ENCODE measurements at regions not wholly inside any gene's neighbourhood (a gene's known extent, or its start where the extent isn't known, plus 50 kb on each side); places are given as distances from the start of the nearest gene placed in this dataset.

- H3K4me1 ChIP-seq: no peaks in the 10 kb centered on the region
- TF ChIP-seq CTCF (IDR thresholded peaks at IDR 0.05): no peak
- DNase-seq: no peak
- ATAC-seq: no peak
- H3K27me3 ChIP-seq: peaks cover 0 to 28% of the 10 kb centered on the region in 2 donors
- H3K36me3 ChIP-seq: no peaks in the 10 kb centered on the region
- intact Hi-C loops (cut with DNase I): no loop called here
- no peaks in the 10 kb centered on the region for H3K9me3 ChIP-seq
- no peak overlapping the region for H3K27ac ChIP-seq
- H3K4me3 ChIP-seq: no peak overlapping the region
Measured at GRCh38 chr13:111555268-111555808, 234.9 kb downstream of the TEX29 start.

- intact Hi-C loops (cut with DNase I): no loop called here
- Histone ChIP-seq H3K9me3 (no peaks in the 10 kb centered on the region), H3K27ac (no peak overlapping the region), H3K4me3 (no peak overlapping the region), H3K4me1 (no peaks in the 10 kb centered on the region), H3K27me3 (peaks cover 0 to 32% of the 10 kb centered on the region in 2 donors), H3K36me3 (no peaks in the 10 kb centered on the region)
- no peak for DNase-seq
- no peak for ATAC-seq
- no peak for TF ChIP-seq CTCF (IDR thresholded peaks at IDR 0.05)
Measured at GRCh38 chr13:111555903-111556302, 235.5 kb downstream of the TEX29 start.

GRCh38 chr13:111556496-111556895 is 236.1 kb downstream of the TEX29 start:
- no peak overlapping the region for H3K4me3 ChIP-seq
- ATAC-seq: no peak

GRCh38 chr13:111557921-111558699 is 237.7 kb downstream of the TEX29 start:
- ATAC-seq (no peak), DNase-seq (no peak)
- Histone ChIP-seq H3K27me3 (peaks cover 0 to 45% of the 10 kb centered on the region in 2 donors), H3K4me3 (no peak overlapping the region), H3K9me3 (no peaks in the 10 kb centered on the region), H3K27ac (no peak overlapping the region), H3K36me3 (no peaks in the 10 kb centered on the region), H3K4me1 (no peaks in the 10 kb centered on the region)
- intact Hi-C loops (cut with DNase I): no loop called here
- no peak for TF ChIP-seq CTCF (IDR thresholded peaks at IDR 0.05)

More at GRCh38 chr13:111556496-111556895, 236.1 kb downstream of the TEX29 start:
- H3K27me3 ChIP-seq: peaks cover 0 to 38% of the 10 kb centered on the region in 2 donors
- no peak for TF ChIP-seq CTCF (IDR thresholded peaks at IDR 0.05)
- H3K27ac ChIP-seq: no peak overlapping the region
- no peaks in the 10 kb centered on the region for H3K9me3 ChIP-seq
- no peaks in the 10 kb centered on the region for H3K4me1 ChIP-seq
- DNase-seq: no peak
- intact Hi-C loops (cut with DNase I): no loop called here
- no peaks in the 10 kb centered on the region for H3K36me3 ChIP-seq

- no peak for ATAC-seq
- intact Hi-C loops (cut with DNase I): no loop called here
- TF ChIP-seq CTCF (IDR thresholded peaks at IDR 0.05): no peak
Measured at GRCh38 chr13:111558700-111559088, 238.3 kb downstream of the TEX29 start.

More at GRCh38 chr13:111558700-111559088, 238.3 kb downstream of the TEX29 start:
- H3K4me1 ChIP-seq: no peaks in the 10 kb centered on the region
- no peaks in the 10 kb centered on the region for H3K9me3 ChIP-seq
- H3K27me3 ChIP-seq: peaks cover 0 to 44% of the 10 kb centered on the region in 2 donors
- DNase-seq: no peak
- no peaks in the 10 kb centered on the region for H3K36me3 ChIP-seq
- H3K27ac ChIP-seq: no peak overlapping the region
- no peak overlapping the region for H3K4me3 ChIP-seq

Measured in left lung (tissue), 4 donors.